ENCODE measurements at regions not wholly inside any gene's neighbourhood (a gene's known extent, or its start where the extent isn't known, plus 50 kb on each side); places are given as distances from the start of the nearest gene placed in this dataset.
"Not testable (repeated sequence)": the region's sequence is repeated elsewhere in the genome, so short reads cannot be mapped to it uniquely, and the experiment has no call there.

DNA sequence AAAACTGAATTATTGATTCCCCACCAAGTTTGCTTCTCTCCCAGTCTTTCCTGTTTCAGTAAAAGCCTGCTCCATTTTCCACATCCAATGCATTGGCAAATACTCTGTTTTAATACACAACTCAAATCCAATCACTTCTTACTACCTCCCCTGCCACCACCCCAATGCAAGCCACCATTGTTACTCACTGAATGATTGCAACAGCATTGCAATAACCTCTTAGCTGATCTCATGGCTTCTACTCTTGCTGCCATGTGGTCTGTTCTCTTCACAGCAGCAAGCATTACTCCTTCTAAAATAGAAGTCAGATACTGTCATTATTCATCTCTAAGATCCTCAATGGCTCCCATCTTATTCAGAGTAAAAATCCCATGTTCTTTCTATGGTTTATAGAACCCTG is 123.4 kb downstream of the ATP6V1G3 start:
- TF ChIP-seq CTCF (IDR thresholded peaks at IDR 0.05): no peak
- Histone ChIP-seq H3K4me3 (no peak overlapping the region), H3K27ac (no peak overlapping the region)
- DNase-seq (ENCODE audit: low spot score): no peak

DNA sequence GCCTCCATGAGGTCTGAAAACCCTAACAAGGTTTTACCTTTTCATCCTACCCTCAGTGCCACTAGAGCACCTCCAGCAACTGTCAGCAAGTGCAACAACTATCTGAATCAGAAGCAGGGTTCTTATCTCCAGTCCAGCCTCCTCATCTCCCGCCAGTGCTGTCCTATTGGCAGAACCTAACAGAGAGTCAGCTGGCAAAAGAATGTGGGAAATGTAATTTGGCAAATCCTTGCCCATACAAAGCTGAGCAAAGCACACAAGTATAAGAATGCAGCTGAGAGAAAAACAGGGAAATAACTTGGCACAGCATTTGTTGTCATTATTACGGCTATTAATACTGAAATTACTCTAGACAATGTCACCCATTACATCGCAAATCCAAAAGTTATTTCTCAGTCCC is 124.2 kb downstream of the ATP6V1G3 start:
- DNase-seq (ENCODE audit: low spot score): no peak
- Histone ChIP-seq H3K27ac (no peak overlapping the region), H3K4me3 (no peak overlapping the region)
- no peak for TF ChIP-seq CTCF (IDR thresholded peaks at IDR 0.05)

GRCh38 chr1:198411240-198411639 is 129.2 kb downstream of the ATP6V1G3 start:
- DNase-seq (ENCODE audit: low spot score): no peak
- no peak overlapping the region for H3K27ac ChIP-seq
- no peak for TF ChIP-seq CTCF (IDR thresholded peaks at IDR 0.05)

DNA sequence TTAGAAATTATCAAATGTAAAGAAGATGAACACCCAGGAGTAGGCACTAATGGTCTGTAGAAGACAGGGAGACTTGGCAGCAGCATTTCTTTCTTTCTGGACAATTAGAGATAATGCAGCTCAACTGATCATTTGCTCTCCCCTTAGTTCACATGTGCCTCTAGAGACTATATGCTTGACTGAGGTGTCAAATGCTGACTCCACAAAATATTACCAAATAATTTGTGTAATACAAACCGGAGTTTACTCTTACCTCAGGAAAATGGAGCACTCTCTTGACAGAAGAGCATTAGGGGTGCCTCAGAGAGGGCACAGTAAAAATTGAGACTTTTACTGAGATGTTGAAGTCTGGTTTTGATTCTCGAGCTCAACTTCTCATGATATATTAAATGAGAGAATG is 131.8 kb downstream of the ATP6V1G3 start:
- no peak overlapping the region for H3K27ac ChIP-seq
- no peak for DNase-seq (ENCODE audit: low spot score)
- H3K4me3 ChIP-seq: no peak overlapping the region
- TF ChIP-seq CTCF (IDR thresholded peaks at IDR 0.05): no peak

More at GRCh38 chr1:198411240-198411639, 129.2 kb downstream of the ATP6V1G3 start:
- no peak overlapping the region for H3K4me3 ChIP-seq

- not testable (repeated sequence) for H3K27ac ChIP-seq; H3K4me3 ChIP-seq; DNase-seq (ENCODE audit: low spot score)
Observed at GRCh38 chr1:198404632-198405031, 135.8 kb downstream of the ATP6V1G3 start.

DNA sequence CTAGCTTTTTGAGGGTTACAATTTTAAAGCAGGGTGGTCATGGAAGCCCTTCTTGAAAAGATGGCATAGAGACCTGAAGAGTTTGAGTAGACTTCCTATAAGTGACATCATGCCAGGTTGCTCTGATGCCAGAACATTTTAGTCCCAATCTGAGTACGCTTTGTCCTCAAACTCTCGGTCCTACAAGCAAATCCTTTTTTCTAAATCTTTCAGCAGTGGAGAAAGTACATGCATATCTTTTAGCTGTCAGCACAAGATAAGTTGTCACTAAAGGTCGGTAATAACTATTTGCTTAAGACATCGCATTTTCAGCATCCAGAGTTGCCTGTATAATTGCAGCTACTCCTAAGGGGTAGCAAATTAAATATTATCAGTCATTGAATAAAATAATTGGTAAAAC is 140.4 kb downstream of the ATP6V1G3 start:
- Histone ChIP-seq H3K27ac (no peak overlapping the region), H3K4me3 (no peak overlapping the region)
- DNase-seq (ENCODE audit: low spot score): no peak
- TF ChIP-seq CTCF (IDR thresholded peaks at IDR 0.05): no peak

- Histone ChIP-seq H3K27ac (no peak overlapping the region), H3K4me3 (no peak overlapping the region)
- no peak for DNase-seq (ENCODE audit: low spot score)
- no peak for TF ChIP-seq CTCF (IDR thresholded peaks at IDR 0.05)
Observed at GRCh38 chr1:198399452-198399851, 141.0 kb downstream of the ATP6V1G3 start.

All from coronary artery (tissue), 2 donors.